CD14-positive monocyte (primary cell): ENCODE measurements at regions not wholly inside any gene's neighbourhood (a gene's known extent, or its start where the extent isn't known, plus 50 kb on each side); places are given as distances from the start of the nearest gene placed in this dataset.

ENCODE experiments used
- DNase-seq, 3 donors: peaks; one replicate each; pipeline ENCODE4 v3.0.0-alpha.2; 2011 to 2022
- H2AFZ ChIP-seq: 2 replicates; pipeline ENCODE4 v1.6.0; 2012; ENCODE audit warnings: mild to moderate bottlenecking, low read depth, low read length, inconsistent platforms; ENCODE audit not compliant: insufficient read depth, poor library complexity, severe bottlenecking
- H3K27ac ChIP-seq, 2 donors: 1 replicate in 1 of 2; 2 replicates in 1 of 2; pipeline ENCODE4 v1.5.1; 2012 to 2013; ENCODE audit warnings: low read length in 2 of 2, control low read depth in 1 of 2, inconsistent platforms in 1 of 2, low read depth in 1 of 2, mild to moderate bottlenecking in 1 of 2
- H3K27me3 ChIP-seq, 2 donors: one replicate each; pipeline versions ENCODE4 v1.6.0 to v1.6.1; 2011 to 2013; ENCODE audit warnings: low read length in 2 of 2; ENCODE audit not compliant: control insufficient read depth in 2 of 2, insufficient read depth in 2 of 2
- H3K36me3 ChIP-seq, 2 donors: replicated peaks in 1 of 2; 1 replicate in 1 of 2; 2 replicates in 1 of 2; pipeline versions ENCODE4 v1.5.1 to v1.6.1; 2012 to 2013; ENCODE audit warnings: low read length in 2 of 2, control low read depth in 1 of 2, inconsistent platforms in 1 of 2, mild to moderate bottlenecking in 1 of 2; ENCODE audit not compliant: insufficient read depth in 2 of 2, control insufficient read depth in 1 of 2
- H3K4me1 ChIP-seq, 2 donors: 1 replicate in 1 of 2; 2 replicates in 1 of 2; pipeline versions ENCODE4 v1.5.1 to v1.6.1; 2012 to 2013; ENCODE audit warnings: low read length in 2 of 2, control low read depth in 1 of 2, inconsistent platforms in 1 of 2, mild to moderate bottlenecking in 1 of 2, moderate library complexity in 1 of 2; ENCODE audit not compliant: insufficient read depth in 2 of 2, control insufficient read depth in 1 of 2
- H3K4me2 ChIP-seq: replicated peaks from 2 replicates; pipeline ENCODE3; 2012; ENCODE audit warnings: low read length, moderate library complexity, mild to moderate bottlenecking; ENCODE audit not compliant: poor library complexity, severe bottlenecking; ENCODE audit errors: extremely low read depth
- H3K4me3 ChIP-seq, 3 experiments: fragments of 200-600 bp in 1 of 3; sonication (generic) in 1 of 3; replicated peaks in 1 of 3; 1 replicate in 2 of 3; 2 replicates in 1 of 3; pipeline ENCODE4 v1.5.1; 2011 to 2013; ENCODE audit warnings: low read length in 3 of 3, mild to moderate bottlenecking in 3 of 3, control low read depth in 2 of 3, low read depth in 2 of 3, inconsistent platforms in 1 of 3, moderate library complexity in 1 of 3
- H3K79me2 ChIP-seq: 2 replicates; pipeline ENCODE4 v1.6.0; 2012; ENCODE audit warnings: mild to moderate bottlenecking, control low read depth, inconsistent platforms, low read length, moderate library complexity; ENCODE audit not compliant: insufficient read depth
- H3K9ac ChIP-seq: 2 replicates; pipeline ENCODE4 v1.6.0; 2017; ENCODE audit warnings: low read length, mild to moderate bottlenecking; ENCODE audit not compliant: insufficient read depth, poor library complexity, severe bottlenecking
- H3K9me3 ChIP-seq, 2 donors: replicated peaks in 1 of 2; 1 replicate in 1 of 2; 2 replicates in 1 of 2; pipeline versions ENCODE4 v1.5.1 to v1.6.1; 2012 to 2013; ENCODE audit warnings: low read length in 2 of 2, control low read depth in 1 of 2; ENCODE audit not compliant: control insufficient read depth in 1 of 2, insufficient read depth in 1 of 2
- H4K20me1 ChIP-seq: 2 replicates; pipeline ENCODE4 v1.6.0; 2012; ENCODE audit warnings: mild to moderate bottlenecking, low read length, control low read depth, moderate library complexity; ENCODE audit not compliant: insufficient read depth
- H3K27ac Mint-ChIP-seq, 7 donors: one replicate each; pipeline ENCODE4 v1.8.0; 2020; ENCODE audit warnings: mild to moderate bottlenecking in 7 of 7, mixed read lengths in 7 of 7, moderate library complexity in 6 of 7, inconsistent platforms in 2 of 7
- H3K27me3 Mint-ChIP-seq, 3 donors: one replicate each; pipeline ENCODE4 v1.8.0; 2021 to 2022; ENCODE audit warnings: low read depth in 3 of 3, mild to moderate bottlenecking in 3 of 3, mixed read lengths in 3 of 3, moderate library complexity in 3 of 3, inconsistent platforms in 1 of 3
- H3K36me3 Mint-ChIP-seq, 2 donors: one replicate each; pipeline ENCODE4 v1.8.0; 2020; ENCODE audit warnings: mixed read lengths in 2 of 2, inconsistent platforms in 1 of 2, mild to moderate bottlenecking in 1 of 2
- H3K4me1 Mint-ChIP-seq: one replicate; pipeline ENCODE4 v1.8.0; 2020; ENCODE audit warnings: mild to moderate bottlenecking, mixed read lengths
- H3K4me3 Mint-ChIP-seq, 2 donors: one replicate each; pipeline ENCODE4 v1.8.0; 2020; ENCODE audit warnings: mild to moderate bottlenecking in 2 of 2, mixed read lengths in 2 of 2, moderate library complexity in 1 of 2
- H3K9me3 Mint-ChIP-seq, 7 donors: one replicate each; pipeline ENCODE4 v1.8.0; 2020 to 2022; ENCODE audit warnings: mixed read lengths in 7 of 7, mild to moderate bottlenecking in 6 of 7, moderate library complexity in 6 of 7, inconsistent platforms in 2 of 7
- WGBS: methylation state at CpG from one replicate; pipeline ENCODE4 v1.1.5; 2013; ENCODE audit warnings: missing lambda C conversion rate; ENCODE audit not compliant: insufficient coverage; 5-methylcytosine and 5-hydroxymethylcytosine counted together
- intact Hi-C, 2 donors: fragments of 100-400 bp; cut with micrococcal nuclease; formaldehyde crosslinking; loops; one replicate each; pipeline versions ENCODE4 v1.15.0 to v1.15.1; 2023
- TF ChIP-seq, protein P1 (sequence below): fragments of 200-600 bp; IDR thresholded peaks from one replicate; pipeline ENCODE4 v1.8.0; 2022; ENCODE audit warnings: antibody characterized with exemption, mild to moderate bottlenecking

DNA sequence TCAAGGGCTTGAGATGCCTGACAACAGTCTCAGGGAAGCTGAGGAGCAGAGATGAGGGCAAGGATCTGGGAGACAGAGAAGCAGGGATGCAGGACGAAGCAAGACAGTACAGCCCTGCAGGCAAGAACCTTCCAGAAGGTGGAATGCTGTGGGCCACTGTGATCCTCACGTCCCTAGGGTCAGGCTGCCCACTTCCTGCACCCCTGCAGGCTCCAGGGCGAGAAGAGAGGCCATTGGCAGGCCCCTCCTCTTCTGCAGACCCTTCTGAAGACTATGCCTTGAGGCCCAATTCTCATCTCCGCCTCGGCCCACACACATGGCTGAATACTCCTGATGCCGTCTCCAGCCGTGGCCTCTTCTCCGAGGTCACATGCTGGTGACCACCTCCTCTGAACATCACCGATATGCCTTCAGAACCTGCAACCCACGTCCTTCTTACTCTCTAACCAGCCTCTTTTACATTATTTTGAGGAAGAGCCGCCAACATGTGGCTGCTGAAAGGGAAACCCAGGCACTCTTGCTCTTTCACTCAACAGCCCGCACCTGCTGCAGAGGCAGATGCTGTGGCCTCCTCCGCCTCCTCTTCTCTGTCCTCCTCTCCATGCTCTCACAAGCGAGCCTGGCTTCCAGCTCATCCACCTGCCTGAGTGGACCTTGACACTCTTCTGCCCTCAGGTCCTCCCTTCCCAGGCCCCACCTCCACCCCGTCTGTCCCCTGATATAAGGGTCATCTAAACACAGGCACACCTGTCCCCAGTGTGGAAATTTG is 181.5 kb downstream of the IRX2 start:
- H3K9ac ChIP-seq, result no peak overlapping the region
- H3K9me3 ChIP-seq, result peaks cover 0 to 5% of the 10 kb centered on the region in 2 donors
- no peaks in the 10 kb centered on the region for H3K27me3 ChIP-seq
- 81% methylated on average over 14 of the region's 15 CpGs for WGBS
- Mint-ChIP-seq H3K27ac (no peak overlapping the region), H3K36me3 (no peaks in the 10 kb centered on the region), H3K27me3 (peaks cover 0 to 4% (median 0%) of the 10 kb centered on the region in 3 donors), H3K9me3 (peaks cover 0 to 14% (median 5%) of the 10 kb centered on the region in 7 donors), H3K4me3 (no peak overlapping the region), H3K4me1 (no peaks in the 10 kb centered on the region)
- TF ChIP-seq, protein P1, sequence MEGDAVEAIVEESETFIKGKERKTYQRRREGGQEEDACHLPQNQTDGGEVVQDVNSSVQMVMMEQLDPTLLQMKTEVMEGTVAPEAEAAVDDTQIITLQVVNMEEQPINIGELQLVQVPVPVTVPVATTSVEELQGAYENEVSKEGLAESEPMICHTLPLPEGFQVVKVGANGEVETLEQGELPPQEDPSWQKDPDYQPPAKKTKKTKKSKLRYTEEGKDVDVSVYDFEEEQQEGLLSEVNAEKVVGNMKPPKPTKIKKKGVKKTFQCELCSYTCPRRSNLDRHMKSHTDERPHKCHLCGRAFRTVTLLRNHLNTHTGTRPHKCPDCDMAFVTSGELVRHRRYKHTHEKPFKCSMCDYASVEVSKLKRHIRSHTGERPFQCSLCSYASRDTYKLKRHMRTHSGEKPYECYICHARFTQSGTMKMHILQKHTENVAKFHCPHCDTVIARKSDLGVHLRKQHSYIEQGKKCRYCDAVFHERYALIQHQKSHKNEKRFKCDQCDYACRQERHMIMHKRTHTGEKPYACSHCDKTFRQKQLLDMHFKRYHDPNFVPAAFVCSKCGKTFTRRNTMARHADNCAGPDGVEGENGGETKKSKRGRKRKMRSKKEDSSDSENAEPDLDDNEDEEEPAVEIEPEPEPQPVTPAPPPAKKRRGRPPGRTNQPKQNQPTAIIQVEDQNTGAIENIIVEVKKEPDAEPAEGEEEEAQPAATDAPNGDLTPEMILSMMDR, result no peak
- no peaks in the 10 kb centered on the region for H3K4me1 ChIP-seq
- H3K36me3 ChIP-seq, result no peaks in the 10 kb centered on the region
- H3K79me2 ChIP-seq, result no peaks in the 10 kb centered on the region
- H3K4me2 ChIP-seq, result no peak overlapping the region
- no peak overlapping the region for H2AFZ ChIP-seq
- intact Hi-C loops, result no loop called here
- no peaks in the 10 kb centered on the region for H4K20me1 ChIP-seq
- no peak overlapping the region for H3K4me3 ChIP-seq
- no peak overlapping the region for H3K27ac ChIP-seq
- no peak for DNase-seq

DNA sequence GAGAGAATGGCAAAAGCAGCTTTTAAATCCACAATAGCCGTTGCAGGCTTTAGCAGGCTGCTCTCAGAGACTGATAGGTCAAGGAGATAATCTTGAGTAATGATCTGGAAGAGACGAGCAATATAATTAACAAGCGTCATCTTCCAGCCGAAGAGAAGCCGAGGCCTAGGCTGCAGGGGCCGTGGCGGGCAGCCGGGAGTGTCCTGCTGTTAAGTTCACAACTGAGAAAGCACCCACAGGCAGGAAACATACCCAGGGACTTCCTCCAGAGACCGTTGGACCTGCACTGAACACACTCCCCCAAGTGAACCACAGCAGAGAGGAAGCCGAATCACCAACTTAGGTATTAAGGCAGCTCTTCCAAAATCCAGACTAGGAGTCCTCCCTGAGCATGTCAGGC is 182.3 kb downstream of the IRX2 start:
- peaks cover 5 to 11% of the 10 kb centered on the region in 2 donors for H3K9me3 ChIP-seq
- Mint-ChIP-seq H3K27me3 (peaks cover 0 to 4% (median 0%) of the 10 kb centered on the region in 3 donors), H3K27ac (no peak overlapping the region), H3K9me3 (peaks cover 0 to 15% (median 5%) of the 10 kb centered on the region in 7 donors), H3K4me1 (no peaks in the 10 kb centered on the region), H3K36me3 (no peaks in the 10 kb centered on the region), H3K4me3 (no peak overlapping the region)
- no peaks in the 10 kb centered on the region for H4K20me1 ChIP-seq
- no peaks in the 10 kb centered on the region for H3K27me3 ChIP-seq
- intact Hi-C loops, result no loop called here
- no peak overlapping the region for H3K9ac ChIP-seq
- H3K4me3 ChIP-seq, result no peak overlapping the region
- TF ChIP-seq, protein P1, result no peak
- H3K79me2 ChIP-seq, result no peaks in the 10 kb centered on the region
- H2AFZ ChIP-seq, result no peak overlapping the region
- H3K27ac ChIP-seq, result no peak overlapping the region
- no peaks in the 10 kb centered on the region for H3K36me3 ChIP-seq
- H3K4me2 ChIP-seq, result no peak overlapping the region
- WGBS, result 46% methylated on average over 9 of the region's 10 CpGs
- no peaks in the 10 kb centered on the region for H3K4me1 ChIP-seq
- no peak for DNase-seq
